ENCODE measurements at regions not wholly inside any gene's neighbourhood (a gene's known extent, or its start where the extent isn't known, plus 50 kb on each side); places are given as distances from the start of the nearest gene placed in this dataset.

- TF ChIP-seq, protein P1, sequence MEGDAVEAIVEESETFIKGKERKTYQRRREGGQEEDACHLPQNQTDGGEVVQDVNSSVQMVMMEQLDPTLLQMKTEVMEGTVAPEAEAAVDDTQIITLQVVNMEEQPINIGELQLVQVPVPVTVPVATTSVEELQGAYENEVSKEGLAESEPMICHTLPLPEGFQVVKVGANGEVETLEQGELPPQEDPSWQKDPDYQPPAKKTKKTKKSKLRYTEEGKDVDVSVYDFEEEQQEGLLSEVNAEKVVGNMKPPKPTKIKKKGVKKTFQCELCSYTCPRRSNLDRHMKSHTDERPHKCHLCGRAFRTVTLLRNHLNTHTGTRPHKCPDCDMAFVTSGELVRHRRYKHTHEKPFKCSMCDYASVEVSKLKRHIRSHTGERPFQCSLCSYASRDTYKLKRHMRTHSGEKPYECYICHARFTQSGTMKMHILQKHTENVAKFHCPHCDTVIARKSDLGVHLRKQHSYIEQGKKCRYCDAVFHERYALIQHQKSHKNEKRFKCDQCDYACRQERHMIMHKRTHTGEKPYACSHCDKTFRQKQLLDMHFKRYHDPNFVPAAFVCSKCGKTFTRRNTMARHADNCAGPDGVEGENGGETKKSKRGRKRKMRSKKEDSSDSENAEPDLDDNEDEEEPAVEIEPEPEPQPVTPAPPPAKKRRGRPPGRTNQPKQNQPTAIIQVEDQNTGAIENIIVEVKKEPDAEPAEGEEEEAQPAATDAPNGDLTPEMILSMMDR (IDR thresholded peaks at IDR 0.05), result no peak
- no peak for TF ChIP-seq ZFX (IDR thresholded peaks at IDR 0.05; ENCODE audit: borderline replicate concordance)
Observed at GRCh38 chr13:39123578-39123977, 85.3 kb downstream of the NHLRC3 start.
